T47D (cell line): ENCODE measurements at regions not wholly inside any gene's neighbourhood (a gene's known extent, or its start where the extent isn't known, plus 50 kb on each side); places are given as distances from the start of the nearest gene placed in this dataset.

ENCODE experiments used
- DNase-seq, 2 experiments: peaks; one replicate each; pipeline versions ENCODE4 v3.0.0 to v3.0.0-alpha.2; 2011 to 2012; ENCODE audit warnings: low read depth in 1 of 2, low spot score in 1 of 2
- JUND ChIP-seq: IDR thresholded peaks from 2 replicates; pipeline ENCODE4 v1.6.1; 2012; ENCODE audit warnings: low read depth
- in situ Hi-C: cut with HindIII; loops from 2 replicates; pipeline ENCODE4 v1.10.0; 2016; ENCODE audit warnings: low sequenced_read_pairs, low pct_unique_long_range_greater_than_20kb

DNA sequence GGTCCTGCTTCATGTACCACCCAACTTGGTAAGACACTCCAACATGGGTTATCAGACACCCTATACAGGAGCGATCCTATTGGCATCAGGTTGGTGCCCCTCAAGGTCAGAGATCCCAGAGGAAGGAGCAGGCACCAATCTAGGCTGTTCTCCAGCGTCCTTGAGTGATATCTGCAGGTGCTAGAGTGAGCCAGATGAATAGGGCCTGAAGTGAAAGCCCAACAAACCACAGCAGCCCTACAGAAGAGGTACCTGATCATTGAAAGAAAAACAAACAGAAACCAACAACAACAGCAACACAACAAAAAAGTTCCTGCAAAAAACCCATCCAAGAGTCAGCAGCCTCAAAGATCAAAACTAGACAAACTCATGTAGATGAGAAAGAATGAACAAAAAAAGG is 584.8 kb downstream of the HINT1 start:
- no peak for TF ChIP-seq JUND
- DNase-seq, result no peak
- in situ Hi-C loops, result no loop called here

DNA sequence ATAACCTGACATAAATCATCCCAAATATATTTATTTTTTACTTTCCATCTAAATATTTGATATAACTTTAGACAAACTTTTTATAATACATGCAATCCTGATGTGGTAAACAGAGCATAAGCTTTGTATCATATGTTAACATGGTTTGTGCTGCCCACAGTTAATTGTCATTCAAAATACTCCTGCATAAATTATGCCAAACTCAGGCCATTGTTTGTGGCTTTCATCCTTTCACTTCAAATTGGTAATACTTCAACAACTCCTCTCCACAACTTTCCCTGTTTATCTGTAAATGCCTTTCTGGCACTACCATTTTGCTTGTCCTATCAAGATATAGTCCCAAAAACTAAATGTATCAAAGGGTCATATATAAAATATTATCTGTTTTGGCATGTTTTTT is 586.7 kb downstream of the HINT1 start:
- no peak for TF ChIP-seq JUND
- in situ Hi-C loops, result no loop called here
- no peak for DNase-seq

DNA sequence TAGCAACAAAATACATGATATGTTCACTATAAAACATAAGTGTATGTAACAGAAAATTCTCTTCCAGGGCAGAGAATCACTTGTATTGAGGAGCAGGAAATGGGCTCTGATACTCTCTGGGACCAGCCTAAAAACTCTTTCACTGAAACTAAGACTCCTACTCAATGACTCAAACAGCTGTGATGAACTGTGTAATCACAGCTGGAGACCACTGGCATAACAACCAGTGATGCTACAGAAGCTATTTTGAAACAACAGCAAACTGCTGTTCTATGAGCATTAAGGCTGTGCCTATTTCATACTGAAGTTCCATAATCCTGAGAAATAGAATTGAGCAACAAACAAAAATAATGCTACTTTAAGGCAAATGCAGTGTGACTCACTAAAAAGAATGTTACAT is 594.0 kb downstream of the HINT1 start:
- DNase-seq, result no peak
- in situ Hi-C loops, result no loop called here
- no peak for TF ChIP-seq JUND

DNA sequence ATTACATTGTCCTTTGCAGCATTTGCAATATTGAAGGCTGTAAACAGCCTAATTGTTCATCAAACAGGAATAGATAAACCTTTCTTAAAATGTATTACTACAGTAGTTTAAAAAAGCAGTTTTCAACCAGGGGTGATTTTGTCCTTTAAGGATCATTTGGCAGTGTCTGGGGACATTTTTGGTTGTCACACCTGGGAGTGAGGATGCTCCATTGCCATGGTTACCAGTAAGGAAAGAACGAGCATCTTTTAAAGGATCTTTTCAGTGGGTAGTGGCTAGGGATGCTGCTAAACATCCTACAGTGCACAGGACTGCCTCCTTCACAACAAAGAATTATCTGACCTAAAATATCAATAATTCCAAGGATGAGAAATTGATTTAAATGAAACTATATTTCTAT is 596.3 kb downstream of the HINT1 start:
- in situ Hi-C loops, result no loop called here
- DNase-seq, result no peak
- no peak for TF ChIP-seq JUND

DNA sequence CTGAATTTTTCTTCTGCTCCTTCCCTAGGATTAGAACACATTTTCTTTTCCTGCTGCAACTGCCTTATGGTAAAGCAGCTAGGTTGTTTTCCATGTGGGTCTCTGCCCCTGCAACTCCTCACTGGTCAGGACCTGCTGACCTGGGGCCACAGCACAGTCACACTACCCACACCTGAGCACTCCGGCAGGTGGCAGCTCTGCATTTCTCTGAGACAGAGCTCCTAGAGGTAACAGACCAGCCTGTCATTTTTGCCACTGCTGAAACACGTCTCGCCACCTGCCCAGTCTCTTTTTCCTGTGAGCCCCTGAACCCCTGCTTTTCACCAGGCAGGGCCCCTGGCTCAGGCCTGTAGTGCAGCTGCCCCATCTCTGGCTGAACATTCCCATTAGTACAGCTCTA is 609.6 kb downstream of the HINT1 start:
- no peak for TF ChIP-seq JUND
- peak; percentile 9 to 71 for DNase-seq
- in situ Hi-C loops, result no loop called here

DNA sequence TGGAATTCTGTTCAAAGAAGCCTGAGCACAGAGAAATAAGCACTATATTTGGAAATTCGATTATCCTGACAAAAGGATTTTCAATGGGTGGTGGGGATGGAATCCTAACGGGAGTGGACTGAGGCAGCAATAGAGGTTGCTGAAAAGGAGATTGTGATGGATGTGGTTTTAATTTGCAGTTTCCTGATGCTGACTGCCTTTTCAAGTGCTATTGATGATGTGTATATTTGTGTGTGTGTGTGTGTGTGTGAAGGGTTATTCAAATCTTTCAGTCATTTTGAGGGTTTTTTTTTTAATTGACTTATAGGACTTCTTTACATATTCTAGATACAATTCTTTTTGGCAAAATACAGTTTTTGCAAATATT is 614.5 kb downstream of the HINT1 start:
- in situ Hi-C loops, result no loop called here
- DNase-seq, result no peak
- no peak for TF ChIP-seq JUND

DNA sequence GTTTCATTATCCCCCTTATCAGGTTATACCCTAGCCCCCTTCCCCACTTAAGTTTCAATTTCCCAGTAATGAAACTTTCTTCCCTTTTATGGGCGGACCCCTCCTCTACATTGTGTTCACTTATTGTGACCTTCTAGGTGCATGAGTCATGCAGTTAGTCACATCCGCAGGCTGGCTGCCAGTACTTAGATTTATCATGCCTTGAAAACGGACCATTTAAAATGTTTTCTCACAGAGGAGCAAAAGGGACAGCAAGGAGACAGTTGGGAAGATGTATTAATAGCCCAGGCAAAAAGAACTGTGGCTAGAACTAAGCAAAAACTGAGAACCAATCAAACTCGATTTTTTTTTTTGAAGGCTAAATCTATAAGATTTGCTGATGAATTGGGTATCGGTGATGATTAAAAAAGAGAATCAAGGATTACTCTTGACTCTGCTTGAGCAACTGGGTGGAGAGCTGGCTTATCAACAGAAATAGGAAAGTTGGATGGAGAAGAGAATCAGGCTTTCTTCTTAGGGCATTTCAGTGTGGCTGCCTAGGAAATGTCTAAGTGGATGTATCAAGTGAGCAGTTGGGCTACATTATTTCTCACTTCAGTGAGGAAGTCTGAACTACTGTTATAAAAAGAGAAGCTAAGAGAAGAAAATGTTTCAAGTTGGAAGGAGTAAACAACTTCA is 615.0 kb downstream of the HINT1 start:
- DNase-seq, result no peak
- in situ Hi-C loops, result no loop called here
- TF ChIP-seq JUND, result no peak

DNA sequence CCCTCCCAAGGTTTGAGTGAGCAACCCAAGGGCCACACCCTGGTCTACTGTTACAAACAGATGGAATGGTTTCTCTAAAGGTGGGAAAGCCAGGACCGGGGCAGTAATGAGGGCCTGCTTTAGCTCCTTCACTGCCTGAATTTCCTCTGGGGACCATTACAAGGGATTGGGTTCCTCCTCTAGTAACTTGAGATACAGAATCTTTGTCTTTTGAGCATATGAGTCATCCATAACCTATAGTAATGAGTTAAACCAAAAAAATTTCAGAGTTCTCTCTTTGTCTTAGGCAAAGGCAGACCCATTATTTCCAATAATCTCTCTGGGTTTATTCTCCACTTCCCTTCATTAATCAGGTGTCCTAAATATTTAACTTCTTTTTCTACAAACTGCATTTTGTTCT is 618.8 kb downstream of the HINT1 start:
- in situ Hi-C loops, result no loop called here
- TF ChIP-seq JUND, result no peak
- DNase-seq, result no peak

DNA sequence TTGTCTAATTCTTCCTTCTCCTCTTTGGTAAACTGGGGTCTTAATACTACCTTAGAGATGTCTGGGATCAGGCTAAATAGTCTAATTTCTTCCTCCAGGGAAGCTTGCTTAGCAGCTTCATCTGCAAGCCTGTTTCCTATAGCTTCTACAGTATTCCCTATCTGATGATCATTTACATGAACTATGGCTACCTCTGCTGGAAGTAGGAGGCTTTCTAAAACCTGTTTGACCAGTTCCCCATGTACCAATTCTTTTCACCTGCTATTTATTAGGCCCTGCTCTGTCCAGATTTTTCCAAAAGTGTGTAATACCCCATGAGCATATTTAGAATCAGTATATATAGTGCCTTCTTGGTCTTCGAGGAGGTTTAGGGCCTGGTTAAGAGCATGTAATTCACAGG is 619.8 kb downstream of the HINT1 start:
- peak; percentile 18 to 80 for DNase-seq
- in situ Hi-C loops, result no loop called here
- no peak for TF ChIP-seq JUND

DNA sequence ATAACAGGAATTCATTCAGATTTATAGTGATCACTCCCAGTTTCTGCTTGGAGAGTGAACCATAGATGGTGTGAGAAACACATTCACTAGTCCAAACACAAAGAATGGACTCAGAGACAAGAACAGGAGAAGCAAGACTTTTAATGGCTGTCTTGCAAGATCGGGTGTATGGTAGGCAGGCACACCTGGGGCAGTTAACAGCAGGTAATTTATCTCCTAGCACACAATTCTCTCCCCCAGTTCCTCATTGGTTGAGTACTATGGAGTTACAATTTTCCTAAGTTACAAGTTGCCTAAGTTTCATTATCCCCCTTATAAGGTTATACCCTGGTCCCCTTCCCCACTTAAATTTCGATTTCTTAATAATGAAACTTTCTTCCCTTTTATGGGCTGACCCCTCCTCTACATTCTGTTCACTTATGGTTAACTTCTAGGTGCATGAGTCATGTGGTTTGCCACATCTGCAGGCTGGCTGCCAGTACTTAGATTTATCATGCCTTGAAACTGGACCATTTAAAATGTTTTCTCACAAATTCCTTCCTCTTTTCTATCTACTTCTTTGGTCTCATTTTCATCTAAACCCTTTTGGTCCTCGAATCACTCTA is 623.3 kb downstream of the HINT1 start:
- TF ChIP-seq JUND, result no peak
- DNase-seq, result no peak
- in situ Hi-C loops, result no loop called here

DNA sequence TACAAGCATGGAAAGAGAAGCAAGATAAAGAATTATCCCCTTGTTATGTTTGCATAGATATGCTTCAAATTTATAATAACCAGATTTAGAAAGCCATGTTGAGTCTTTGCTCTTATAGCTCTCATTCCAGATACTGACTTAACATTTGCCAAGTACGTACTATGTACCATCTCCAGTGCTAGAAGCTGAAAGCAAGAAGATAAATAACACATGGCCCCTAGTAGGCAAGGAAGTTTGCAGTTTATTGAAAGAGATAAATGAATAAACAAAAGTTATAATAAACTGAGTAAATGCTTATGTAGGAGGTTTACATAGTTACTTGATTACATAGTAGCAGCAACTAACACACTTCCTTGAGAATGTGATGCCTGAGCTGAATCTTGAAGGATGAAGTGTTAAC is 628.4 kb downstream of the HINT1 start:
- in situ Hi-C loops, result no loop called here
- TF ChIP-seq JUND, result no peak

DNA sequence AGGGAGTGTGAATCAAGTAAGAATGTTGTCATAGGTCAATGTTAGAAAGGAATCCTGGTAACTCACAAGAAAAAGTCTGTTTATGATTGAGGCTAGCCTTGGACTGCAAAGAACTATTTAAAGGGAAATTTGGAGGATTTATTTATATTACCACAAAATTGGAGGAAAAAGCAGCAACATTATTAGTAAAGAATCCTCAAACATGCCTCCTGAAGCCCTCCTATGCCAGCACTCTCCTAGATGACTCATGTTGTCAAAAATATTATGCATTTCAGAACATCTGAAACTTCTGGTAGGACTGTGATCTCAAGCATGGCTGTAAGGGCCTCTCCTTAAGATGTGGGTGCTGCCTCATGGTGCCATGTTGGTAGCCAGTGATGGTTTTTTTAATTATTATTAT is 628.5 kb downstream of the CHSY3 start:
- DNase-seq, result no peak
- in situ Hi-C loops, result no loop called here
- no peak for TF ChIP-seq JUND

More for the DNA sequence above, 628.4 kb downstream of the HINT1 start:
- DNase-seq, result no peak

DNA sequence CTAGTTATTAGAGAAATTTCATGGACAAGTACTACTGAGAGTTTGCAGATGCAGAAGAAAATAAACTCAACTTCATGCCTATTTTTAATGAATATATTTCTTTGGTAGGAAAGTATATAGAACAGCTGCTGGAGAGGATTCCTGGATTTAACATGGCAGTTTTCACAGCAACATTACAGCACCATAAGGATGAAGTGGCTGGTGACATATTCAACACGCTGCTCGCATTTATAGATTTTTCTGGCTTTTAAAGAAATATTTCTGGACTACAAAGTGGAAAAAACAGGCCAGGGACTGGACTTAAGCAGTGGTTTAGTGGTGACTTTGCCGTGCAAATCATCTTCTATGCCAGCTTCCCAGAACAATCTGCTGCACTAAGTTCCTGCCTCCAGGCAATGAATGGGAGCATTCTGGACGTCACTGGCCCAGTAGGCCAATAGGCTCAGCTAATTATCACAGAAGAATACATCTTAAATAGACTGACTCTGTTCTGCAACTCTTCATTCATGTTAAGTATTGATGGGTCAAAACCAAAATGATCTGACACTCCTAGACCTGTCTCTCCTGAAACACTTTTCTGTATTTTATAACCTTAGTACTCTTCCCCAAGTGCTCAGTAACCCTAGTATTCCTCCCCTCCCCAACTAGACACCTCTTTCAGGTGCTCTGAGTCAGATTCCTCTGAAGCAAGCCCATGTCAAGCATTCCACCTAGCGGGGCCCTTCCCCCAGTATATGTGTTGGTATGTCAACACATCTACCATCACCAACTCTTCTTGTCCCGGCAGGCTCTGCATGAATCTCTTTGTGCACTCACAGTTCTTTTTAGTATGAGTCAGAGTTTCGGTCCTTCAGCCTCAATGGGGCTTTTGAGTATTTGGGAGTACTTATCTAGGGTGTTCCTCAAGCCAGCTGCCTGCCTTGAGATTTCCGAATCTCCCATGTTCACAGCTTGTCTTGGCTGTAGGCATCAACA is 625.5 kb downstream of the CHSY3 start:
- no peak for DNase-seq
- TF ChIP-seq JUND, result no peak
- in situ Hi-C loops, result no loop called here
